ENCODE measurements at regions not wholly inside any gene's neighbourhood (a gene's known extent, or its start where the extent isn't known, plus 50 kb on each side); places are given as distances from the start of the nearest gene placed in this dataset.

GRCh38 chr1:208393826-208394225 lies 149.6 kb upstream of the PLXNA2 start:
- in situ Hi-C loops (cut with HindIII; ENCODE audit: low pct_unique_long_range_greater_than_20kb, low sequenced_read_pairs): no loop called here
- DNase-seq (ENCODE audit: low read depth): no peak

GRCh38 chr1:208397286-208397685 lies 153.1 kb upstream of the PLXNA2 start:
- in situ Hi-C loops (cut with HindIII; ENCODE audit: low pct_unique_long_range_greater_than_20kb, low sequenced_read_pairs): no loop called here

GRCh38 chr1:208405014-208405413 lies 160.8 kb upstream of the PLXNA2 start:
- in situ Hi-C loops (cut with HindIII; ENCODE audit: low pct_unique_long_range_greater_than_20kb, low sequenced_read_pairs): no loop called here
- no peak for DNase-seq (ENCODE audit: low read depth)

More at GRCh38 chr1:208397286-208397685, 153.1 kb upstream of the PLXNA2 start:
- no peak for DNase-seq (ENCODE audit: low read depth)

GRCh38 chr1:208409176-208409575 lies 165.0 kb upstream of the PLXNA2 start:
- no peak for DNase-seq (ENCODE audit: low read depth)
- in situ Hi-C loops (cut with HindIII; ENCODE audit: low pct_unique_long_range_greater_than_20kb, low sequenced_read_pairs): no loop called here

GRCh38 chr1:208410409-208410808 lies 166.2 kb upstream of the PLXNA2 start:
- no peak for DNase-seq (ENCODE audit: low read depth)
- in situ Hi-C loops (cut with HindIII; ENCODE audit: low pct_unique_long_range_greater_than_20kb, low sequenced_read_pairs): no loop called here

- no peak for DNase-seq (ENCODE audit: low read depth)
- in situ Hi-C loops (cut with HindIII; ENCODE audit: low pct_unique_long_range_greater_than_20kb, low sequenced_read_pairs): no loop called here
Measured at GRCh38 chr1:208413006-208413405, 168.8 kb upstream of the PLXNA2 start.

GRCh38 chr1:208418667-208419066 lies 174.5 kb upstream of the PLXNA2 start:
- no peak for DNase-seq (ENCODE audit: low read depth)
- in situ Hi-C loops (cut with HindIII; ENCODE audit: low pct_unique_long_range_greater_than_20kb, low sequenced_read_pairs): no loop called here

GRCh38 chr1:208419746-208420420 lies 175.7 kb upstream of the PLXNA2 start:
- DNase-seq (ENCODE audit: low read depth): no peak
- in situ Hi-C loops (cut with HindIII; ENCODE audit: low pct_unique_long_range_greater_than_20kb, low sequenced_read_pairs): no loop called here

GRCh38 chr1:208420696-208421095 lies 176.5 kb upstream of the PLXNA2 start:
- in situ Hi-C loops (cut with HindIII; ENCODE audit: low pct_unique_long_range_greater_than_20kb, low sequenced_read_pairs): no loop called here
- no peak for DNase-seq (ENCODE audit: low read depth)

- no peak for DNase-seq (ENCODE audit: low read depth)
- in situ Hi-C loops (cut with HindIII; ENCODE audit: low pct_unique_long_range_greater_than_20kb, low sequenced_read_pairs): no loop called here
Measured at GRCh38 chr1:208421486-208421885, 177.3 kb upstream of the PLXNA2 start.

- in situ Hi-C loops (cut with HindIII; ENCODE audit: low pct_unique_long_range_greater_than_20kb, low sequenced_read_pairs): no loop called here
- DNase-seq (ENCODE audit: low read depth): no peak
Measured at GRCh38 chr1:208423526-208423925, 179.3 kb upstream of the PLXNA2 start.

- in situ Hi-C loops (cut with HindIII; ENCODE audit: low pct_unique_long_range_greater_than_20kb, low sequenced_read_pairs): no loop called here
- DNase-seq (ENCODE audit: low read depth): no peak
Measured at GRCh38 chr1:208425096-208425495, 180.9 kb upstream of the PLXNA2 start.

GRCh38 chr1:208430220-208430619 lies 186.0 kb upstream of the PLXNA2 start:
- in situ Hi-C loops (cut with HindIII; ENCODE audit: low pct_unique_long_range_greater_than_20kb, low sequenced_read_pairs): no loop called here
- DNase-seq (ENCODE audit: low read depth): no peak

- in situ Hi-C loops (cut with HindIII; ENCODE audit: low pct_unique_long_range_greater_than_20kb, low sequenced_read_pairs): no loop called here
- DNase-seq (ENCODE audit: low read depth): no peak
Measured at GRCh38 chr1:208431721-208432120, 187.5 kb upstream of the PLXNA2 start.

GRCh38 chr1:208432346-208432745 lies 188.2 kb upstream of the PLXNA2 start:
- no peak for DNase-seq (ENCODE audit: low read depth)
- in situ Hi-C loops (cut with HindIII; ENCODE audit: low pct_unique_long_range_greater_than_20kb, low sequenced_read_pairs): no loop called here

GRCh38 chr1:208433086-208433485 lies 188.9 kb upstream of the PLXNA2 start:
- in situ Hi-C loops (cut with HindIII; ENCODE audit: low pct_unique_long_range_greater_than_20kb, low sequenced_read_pairs): no loop called here
- no peak for DNase-seq (ENCODE audit: low read depth)

GRCh38 chr1:208433971-208434370 lies 189.8 kb upstream of the PLXNA2 start:
- DNase-seq (ENCODE audit: low read depth): no peak
- in situ Hi-C loops (cut with HindIII; ENCODE audit: low pct_unique_long_range_greater_than_20kb, low sequenced_read_pairs): no loop called here

GRCh38 chr1:208437401-208437800 lies 193.2 kb upstream of the PLXNA2 start:
- in situ Hi-C loops (cut with HindIII; ENCODE audit: low pct_unique_long_range_greater_than_20kb, low sequenced_read_pairs): no loop called here
- no peak for DNase-seq (ENCODE audit: low read depth)

GRCh38 chr1:208438112-208438699 lies 194.0 kb upstream of the PLXNA2 start:
- in situ Hi-C loops (cut with HindIII; ENCODE audit: low pct_unique_long_range_greater_than_20kb, low sequenced_read_pairs): no loop called here
- no peak for DNase-seq (ENCODE audit: low read depth)

- in situ Hi-C loops (cut with HindIII; ENCODE audit: low pct_unique_long_range_greater_than_20kb, low sequenced_read_pairs): no loop called here
- DNase-seq (ENCODE audit: low read depth): peak; percentile 3
Measured at GRCh38 chr1:208445758-208446203, 201.6 kb upstream of the PLXNA2 start.
